ENCODE measurements at regions not wholly inside any gene's neighbourhood (a gene's known extent, or its start where the extent isn't known, plus 50 kb on each side); places are given as distances from the start of the nearest gene placed in this dataset.

DNA sequence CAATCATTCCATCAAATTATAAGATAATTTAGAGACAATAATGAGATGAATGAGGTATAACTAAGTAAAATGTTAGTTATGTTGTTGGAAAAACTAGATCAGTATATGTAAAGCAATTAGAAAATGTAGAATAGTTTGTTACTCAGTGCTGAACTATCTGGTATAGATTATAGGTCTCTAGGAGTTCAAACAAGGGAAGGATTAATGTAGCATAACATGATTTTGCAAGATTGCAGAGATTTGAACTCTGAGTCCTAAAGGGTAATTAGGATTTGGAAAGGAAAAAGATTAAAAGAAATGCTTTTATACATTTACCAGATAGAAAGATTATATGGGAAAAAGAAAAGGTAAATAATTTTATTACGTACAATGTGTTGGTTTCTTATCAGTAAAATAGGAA is 246.3 kb downstream of the KCNC2 start:
- Mint-ChIP-seq H3K4me3 (no peak overlapping the region), H3K4me1 (no peaks in the 10 kb centered on the region), H3K27ac (no peak overlapping the region), H3K36me3 (no peaks in the 10 kb centered on the region), H3K9me3 (no peaks in the 10 kb centered on the region)
- DNase-seq (ENCODE audit: low spot score in 2 of 2) (no peak), ATAC-seq (no peak)

DNA sequence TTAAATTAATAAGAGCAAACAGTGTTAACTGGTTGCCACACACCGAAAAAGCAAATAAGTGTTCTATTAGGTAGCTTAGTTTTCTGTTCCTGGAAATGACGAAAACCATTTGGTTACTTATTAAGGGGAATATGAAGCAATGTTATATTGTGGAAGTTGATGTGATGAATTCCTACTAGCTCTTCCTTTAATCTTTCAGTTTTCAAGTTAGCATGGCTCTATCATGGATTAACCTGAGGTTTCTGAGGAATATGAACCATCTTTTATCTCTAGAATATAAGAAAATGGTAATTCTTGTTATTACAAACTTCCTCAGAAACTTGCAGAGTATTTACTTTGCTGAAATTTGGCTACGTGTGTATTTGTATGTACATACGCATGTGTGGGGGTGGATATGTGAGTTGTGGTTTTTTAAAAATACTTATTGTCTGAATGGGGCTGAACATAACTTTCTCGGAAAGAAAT is 245.7 kb downstream of the KCNC2 start:
- ATAC-seq (no peak), DNase-seq (ENCODE audit: low spot score in 2 of 2) (no peak)
- H3K9me3 Mint-ChIP-seq, result no peaks in the 10 kb centered on the region
- H3K4me1 Mint-ChIP-seq, result no peaks in the 10 kb centered on the region
- no peak overlapping the region for H3K4me3 Mint-ChIP-seq
- H3K27ac Mint-ChIP-seq, result no peak overlapping the region
- no peaks in the 10 kb centered on the region for H3K36me3 Mint-ChIP-seq

DNA sequence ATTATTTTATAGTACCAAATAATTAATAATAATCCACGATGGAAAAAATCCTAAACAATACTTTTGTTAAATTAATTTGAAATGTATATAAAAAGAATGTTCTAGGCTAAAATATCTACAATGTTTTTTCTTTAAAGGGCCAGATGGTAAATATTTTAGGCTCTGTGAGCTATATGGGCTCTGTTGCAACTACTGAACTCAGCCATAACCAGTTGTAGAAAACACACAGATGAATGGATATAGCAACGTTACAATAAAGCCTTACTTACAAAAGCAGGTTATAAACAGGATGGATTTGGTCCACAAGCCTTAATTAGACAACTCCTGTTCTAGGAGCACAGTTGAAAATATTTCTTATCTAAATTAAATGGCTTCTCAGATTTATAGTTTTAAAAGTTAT is 245.2 kb downstream of the KCNC2 start:
- no peak for ATAC-seq
- no peaks in the 10 kb centered on the region for H3K36me3 Mint-ChIP-seq

DNA sequence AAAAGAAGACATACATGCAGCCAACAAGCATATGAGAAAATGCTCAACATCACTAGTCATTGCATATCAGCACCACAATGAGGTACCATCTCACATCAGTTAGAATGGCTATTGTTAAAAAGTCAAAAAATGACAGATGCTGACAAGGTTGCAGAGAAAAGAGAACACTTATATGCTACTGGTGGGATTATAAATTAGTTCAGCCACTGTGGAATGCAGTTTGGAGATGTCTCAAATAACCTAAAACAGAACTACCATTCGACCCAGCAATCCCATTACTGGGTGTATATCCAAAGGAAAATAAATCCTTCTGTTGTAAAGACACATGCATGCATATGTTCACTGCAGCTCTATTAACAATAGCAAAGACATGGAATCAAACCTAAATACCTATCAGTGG is 238.4 kb downstream of the KCNC2 start:
- H3K36me3 Mint-ChIP-seq, result no peaks in the 10 kb centered on the region
- H3K9me3 Mint-ChIP-seq, result peaks cover 3% of the 10 kb centered on the region
- no peak overlapping the region for H3K27ac Mint-ChIP-seq
- peaks cover 5% of the 10 kb centered on the region for H3K4me1 Mint-ChIP-seq
- DNase-seq (ENCODE audit: low spot score in 2 of 2) (no peak), ATAC-seq (no peak)
- H3K4me3 Mint-ChIP-seq, result no peak overlapping the region

More for the DNA sequence above, 245.2 kb downstream of the KCNC2 start:
- DNase-seq (ENCODE audit: low spot score in 2 of 2), result no peak
- Mint-ChIP-seq H3K9me3 (no peaks in the 10 kb centered on the region), H3K4me1 (no peaks in the 10 kb centered on the region), H3K4me3 (no peak overlapping the region), H3K27ac (no peak overlapping the region)

DNA sequence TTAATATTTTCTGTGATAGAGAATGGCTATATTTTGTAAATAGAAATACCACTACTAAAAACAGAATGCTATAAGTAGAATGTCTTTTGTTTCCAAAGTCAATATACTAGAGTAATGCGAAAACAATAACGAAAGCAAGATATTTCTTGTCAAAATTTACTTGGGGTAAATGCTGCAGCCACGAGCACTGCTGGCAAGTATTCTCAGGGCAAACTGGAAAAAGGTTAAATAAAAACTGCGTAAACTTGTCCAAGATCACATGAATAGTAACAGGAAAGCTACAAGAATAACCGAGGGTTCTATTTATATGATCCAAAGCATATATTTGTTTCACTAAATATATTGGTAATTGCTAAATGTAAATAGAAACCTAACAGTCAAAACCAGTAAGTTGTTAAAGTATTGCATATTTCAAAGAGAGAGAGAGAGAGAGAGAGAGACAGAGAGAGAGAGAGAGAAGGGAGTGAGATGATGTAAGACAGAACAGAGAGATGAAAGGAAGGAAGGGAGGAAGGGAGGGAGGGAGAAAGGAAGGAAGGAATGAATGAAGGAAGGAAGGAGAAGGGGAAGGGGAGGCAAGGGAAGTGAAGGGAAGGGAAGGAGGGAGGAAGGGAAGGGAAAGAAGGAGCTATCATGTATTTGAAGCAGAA is 231.7 kb downstream of the KCNC2 start:
- Mint-ChIP-seq H3K4me1 (peaks cover 6% of the 10 kb centered on the region), H3K9me3 (peaks cover 5% of the 10 kb centered on the region), H3K36me3 (no peaks in the 10 kb centered on the region), H3K4me3 (no peak overlapping the region), H3K27ac (no peak overlapping the region)
- no peak for ATAC-seq
- no peak for DNase-seq (ENCODE audit: low spot score in 2 of 2)

DNA sequence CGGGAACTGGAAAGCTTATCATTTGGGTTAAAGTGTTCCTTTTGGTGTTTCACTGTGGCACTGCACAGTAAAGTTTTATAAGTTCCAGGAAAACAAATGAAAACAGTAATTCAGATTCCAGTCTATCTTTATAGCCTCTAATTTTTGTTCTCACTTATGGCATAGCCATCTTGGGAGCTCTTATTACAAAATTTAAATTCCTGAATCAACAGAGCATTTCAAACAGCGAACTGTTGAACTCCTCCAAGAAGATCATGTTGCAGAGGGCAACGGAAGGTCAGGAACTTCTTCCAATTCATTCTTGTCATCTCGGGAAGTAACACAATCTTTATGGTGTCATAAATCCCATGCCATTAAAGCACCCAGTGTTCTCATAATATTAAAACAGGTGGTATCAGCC is 229.1 kb downstream of the KCNC2 start:
- H3K4me1 Mint-ChIP-seq, result peaks cover 6% of the 10 kb centered on the region
- H3K4me3 Mint-ChIP-seq, result no peak overlapping the region
- no peak overlapping the region for H3K27ac Mint-ChIP-seq
- no peak for DNase-seq (ENCODE audit: low spot score in 2 of 2)
- no peaks in the 10 kb centered on the region for H3K36me3 Mint-ChIP-seq
- no peak for ATAC-seq
- peaks cover 5% of the 10 kb centered on the region for H3K9me3 Mint-ChIP-seq

DNA sequence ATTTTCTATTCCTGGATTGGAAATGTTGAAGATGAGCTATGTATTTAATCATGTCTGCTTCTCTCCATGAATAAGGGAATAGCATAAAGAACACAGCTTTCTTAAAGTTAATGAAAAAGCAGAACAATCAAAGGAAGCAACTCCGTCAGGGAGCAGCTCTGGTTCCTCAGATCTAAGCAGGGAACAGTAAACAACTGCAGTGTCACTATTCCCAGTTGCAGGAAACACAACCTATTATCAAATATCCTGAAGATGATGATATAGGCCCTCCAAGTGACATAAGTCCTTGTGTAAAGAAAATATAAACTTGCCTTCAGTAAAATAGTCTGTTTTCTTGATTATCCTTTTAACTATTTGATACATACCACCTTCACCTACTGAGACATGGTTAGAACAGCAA is 228.1 kb downstream of the KCNC2 start:
- DNase-seq (ENCODE audit: low spot score in 2 of 2) (no peak), ATAC-seq (no peak)
- Mint-ChIP-seq H3K4me1 (no peaks in the 10 kb centered on the region), H3K27ac (no peak overlapping the region), H3K4me3 (no peak overlapping the region), H3K36me3 (no peaks in the 10 kb centered on the region), H3K9me3 (peaks cover 2% of the 10 kb centered on the region)

DNA sequence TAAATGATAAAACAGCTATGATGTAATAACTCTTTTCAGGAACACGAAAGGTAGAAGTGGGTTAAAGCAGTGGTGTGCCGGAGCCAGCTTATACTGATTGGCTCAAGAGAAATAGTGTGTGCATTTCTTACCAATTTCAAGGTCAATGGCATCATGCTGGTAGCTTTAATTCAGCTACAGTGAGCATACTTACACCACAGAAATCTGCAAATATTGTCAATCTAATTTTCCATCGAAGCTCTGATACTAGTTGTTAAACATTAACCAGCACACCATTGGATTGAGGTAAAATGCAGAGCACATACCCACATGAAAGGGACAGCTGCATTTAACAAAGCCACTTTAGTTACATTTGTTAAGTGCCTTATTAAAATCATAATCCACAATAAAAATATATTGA is 225.7 kb downstream of the KCNC2 start:
- Mint-ChIP-seq H3K9me3 (no peaks in the 10 kb centered on the region), H3K36me3 (no peaks in the 10 kb centered on the region), H3K4me3 (no peak overlapping the region), H3K27ac (no peak overlapping the region), H3K4me1 (no peaks in the 10 kb centered on the region)
- DNase-seq (ENCODE audit: low spot score in 2 of 2) (no peak), ATAC-seq (no peak)

DNA sequence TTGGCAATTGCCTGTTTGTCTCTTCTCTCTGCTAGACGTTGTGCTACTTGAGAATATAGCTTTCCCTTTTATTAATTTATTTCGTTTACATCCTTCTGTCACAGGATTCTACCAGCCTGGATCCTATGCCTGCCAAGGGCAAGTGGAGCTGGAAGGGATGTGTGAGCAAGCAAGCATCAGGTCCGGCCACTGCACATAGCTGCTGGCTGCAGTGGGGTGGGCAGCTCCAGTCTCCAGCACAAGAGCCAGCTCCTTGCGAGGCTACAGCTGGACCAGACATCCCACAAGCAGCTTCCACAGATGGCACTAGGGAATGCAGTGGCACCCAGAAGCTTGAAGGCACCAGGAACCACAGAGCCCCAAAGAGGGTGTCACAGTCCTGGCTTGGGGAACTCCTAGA is 225.0 kb downstream of the KCNC2 start:
- peak; percentile 35 for ATAC-seq
- Mint-ChIP-seq H3K9me3 (no peaks in the 10 kb centered on the region), H3K4me1 (no peaks in the 10 kb centered on the region), H3K36me3 (no peaks in the 10 kb centered on the region), H3K4me3 (no peak overlapping the region), H3K27ac (no peak overlapping the region)
- no peak for DNase-seq (ENCODE audit: low spot score in 2 of 2)

DNA sequence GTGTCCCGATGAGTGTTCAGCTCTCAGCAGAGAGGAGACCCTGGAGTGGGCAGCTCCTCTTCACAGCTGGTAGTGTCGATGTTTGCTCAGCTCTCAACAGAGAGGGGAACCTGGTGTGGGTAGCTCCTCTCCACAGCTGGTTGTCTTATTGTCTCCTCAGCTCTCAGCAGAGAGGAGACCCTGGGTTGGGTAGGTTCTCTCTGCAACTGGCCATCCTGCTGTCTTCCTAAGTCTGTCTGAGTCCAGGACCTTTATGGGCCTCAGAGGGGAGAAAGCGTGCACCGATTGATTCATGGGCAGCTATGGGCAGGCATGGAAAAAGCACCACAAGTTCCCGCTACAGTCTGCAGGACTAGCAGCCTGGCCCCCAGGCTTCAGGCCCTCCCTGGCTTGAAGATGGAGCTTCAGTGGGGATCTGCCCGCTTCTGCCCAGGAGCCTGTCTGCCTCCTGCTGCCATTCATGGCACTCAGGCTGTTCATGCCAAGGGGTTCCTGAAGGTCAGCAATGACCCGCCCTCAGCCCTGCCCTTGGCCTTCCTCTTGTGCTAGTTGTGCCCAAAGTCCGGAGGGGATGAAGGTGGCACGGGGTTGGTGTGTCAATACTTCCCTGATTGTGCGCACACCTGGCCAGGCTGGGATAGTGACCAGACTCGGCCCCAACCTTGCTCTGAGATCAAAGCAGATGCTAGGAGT is 224.2 kb downstream of the KCNC2 start:
- no peaks in the 10 kb centered on the region for H3K4me1 Mint-ChIP-seq
- H3K9me3 Mint-ChIP-seq, result no peaks in the 10 kb centered on the region
- no peak overlapping the region for H3K4me3 Mint-ChIP-seq
- peak; percentile 50 for ATAC-seq
- H3K27ac Mint-ChIP-seq, result no peak overlapping the region
- DNase-seq (ENCODE audit: low spot score in 2 of 2), result peak in 1 of 2 donors; percentile 1
- no peaks in the 10 kb centered on the region for H3K36me3 Mint-ChIP-seq

DNA sequence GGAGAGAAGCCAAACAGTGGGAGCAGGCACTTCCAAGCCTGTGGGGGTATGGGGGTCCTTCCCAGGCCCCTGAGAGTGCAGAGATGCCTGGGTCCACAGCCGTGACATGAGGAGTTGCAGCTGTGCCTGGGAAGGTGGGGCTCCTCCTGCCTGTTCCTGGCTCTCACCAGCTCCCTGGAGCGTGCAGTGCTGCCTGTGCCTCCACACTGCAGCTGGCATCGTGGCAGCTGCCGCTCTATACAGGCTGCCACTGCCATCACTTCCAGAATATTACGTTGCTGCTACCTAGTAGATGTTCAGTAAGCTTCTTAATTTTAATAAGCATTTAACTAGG is 223.7 kb downstream of the KCNC2 start:
- Mint-ChIP-seq H3K36me3 (no peaks in the 10 kb centered on the region), H3K9me3 (no peaks in the 10 kb centered on the region), H3K4me3 (no peak overlapping the region), H3K27ac (no peak overlapping the region), H3K4me1 (no peaks in the 10 kb centered on the region)
- DNase-seq (ENCODE audit: low spot score in 2 of 2) (no peak), ATAC-seq (peak; percentile 40)

DNA sequence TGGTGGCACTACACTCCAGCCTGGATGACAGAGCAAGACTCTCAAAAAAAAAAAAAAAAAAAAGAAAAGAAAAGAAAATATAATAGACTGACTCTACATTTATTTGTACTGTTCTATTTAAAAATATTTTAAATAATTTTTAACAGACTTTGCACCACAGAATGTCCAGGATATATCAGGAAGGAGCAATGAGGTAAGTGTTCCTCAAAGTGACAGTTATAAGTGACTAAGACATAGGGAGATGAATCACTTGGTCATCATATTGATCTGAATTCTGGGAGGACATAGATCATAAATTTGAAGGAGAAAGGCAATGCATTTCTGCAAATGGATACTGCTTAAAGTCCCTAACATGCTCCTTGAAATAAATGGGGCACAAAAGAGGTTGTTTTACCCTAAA is 221.5 kb downstream of the KCNC2 start:
- Mint-ChIP-seq H3K9me3 (no peaks in the 10 kb centered on the region), H3K4me3 (no peak overlapping the region), H3K4me1 (no peaks in the 10 kb centered on the region), H3K36me3 (no peaks in the 10 kb centered on the region), H3K27ac (no peak overlapping the region)
- ATAC-seq, result no peak
- no peak for DNase-seq (ENCODE audit: low spot score in 2 of 2)

Measured in stimulated activated effector memory CD8-positive, alpha-beta T cell treated with anti-CD3 and anti-CD28 coated beads, Interleukin-12 subunit alpha, Interleukin-12 subunit beta, amount 100 ng/mL, for 72 hours (primary cell).